Right cardiac atrium (tissue), 5 donors: ENCODE measurements at regions not wholly inside any gene's neighbourhood (a gene's known extent, or its start where the extent isn't known, plus 50 kb on each side); places are given as distances from the start of the nearest gene placed in this dataset.
"Not testable (repeated sequence)": the region's sequence is repeated elsewhere in the genome, so short reads cannot be mapped to it uniquely, and the experiment has no call there.

Experiments
- ATAC-seq, 2 donors: fragments of 200-7000 bp; cut with Tn5 transposase; one replicate each; pipeline versions ENCODE4 v1.8.0 to v1.9.1; 2020; ENCODE audit warnings: moderate library complexity in 2 of 2, mild to moderate bottlenecking in 1 of 2
- DNase-seq, 3 donors: peaks; one replicate each; pipeline ENCODE4 v3.0.0-alpha.2; 2020
- H3K27ac ChIP-seq: one replicate; pipeline ENCODE4 v1.5.1; 2013; ENCODE audit warnings: mild to moderate bottlenecking, low read length, control low read depth, moderate library complexity
- H3K27me3 ChIP-seq: one replicate; pipeline ENCODE4 v1.6.1; 2013; ENCODE audit not compliant: control insufficient read depth, insufficient read depth
- H3K4me1 ChIP-seq: one replicate; pipeline ENCODE4 v1.6.1; 2013; ENCODE audit warnings: low read length; ENCODE audit not compliant: control insufficient read depth, insufficient read depth
- H3K4me3 ChIP-seq: one replicate; pipeline ENCODE4 v1.5.1; 2013; ENCODE audit warnings: low read length, control low read depth
- H3K9me3 ChIP-seq: one replicate; pipeline ENCODE4 v1.6.1; 2013; ENCODE audit warnings: low read length; ENCODE audit not compliant: control insufficient read depth
- WGBS: extraction: QIAGEN DNeasy Blood & Tissue Kit; methylation state at CpG from one replicate; pipeline ENCODE4 v1.1.7; 2013; 5-methylcytosine and 5-hydroxymethylcytosine counted together
- intact Hi-C, 4 donors: fragments of 100-400 bp; cut with DNase I; formaldehyde crosslinking; loops; one replicate each; pipeline versions ENCODE4 v1.11.0 to v1.14.0; 2022 to 2023
- donor health status: healthy with polysubstance abuse.
- donor health status: DM: no; HTN: yes; CAD: no.
- donor health status: DM: no; HTN: no; CAD: no.
- donor health status: DM: no; HTN: yes; CAD: no; lungs with severe emphysema.
- donor health status: DM: yes; HTN: yes; CAD: no.

DNA sequence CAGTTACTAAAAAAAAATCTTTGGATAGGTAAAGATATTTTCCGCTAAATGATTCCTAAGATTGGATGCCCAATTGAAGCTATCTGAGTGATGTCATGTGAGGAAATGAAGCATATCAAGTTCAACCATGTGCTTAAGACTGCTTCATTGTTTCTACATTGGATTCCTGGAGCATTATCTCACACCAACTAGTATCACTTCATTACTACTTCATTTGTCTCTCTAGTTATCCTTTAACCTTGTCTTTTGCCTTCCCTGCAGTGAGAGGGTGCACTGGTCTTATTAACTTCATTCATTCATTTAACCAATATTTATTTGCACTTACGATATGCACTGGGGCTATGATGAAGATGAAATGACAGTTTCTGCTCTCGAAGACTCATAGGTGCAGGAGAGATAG, 198.1 kb downstream of the SLC38A4 start:
- no peak for DNase-seq
- 92% methylated on average over 3 of the region's 3 CpGs for WGBS
- H3K27ac ChIP-seq: no peak overlapping the region

DNA sequence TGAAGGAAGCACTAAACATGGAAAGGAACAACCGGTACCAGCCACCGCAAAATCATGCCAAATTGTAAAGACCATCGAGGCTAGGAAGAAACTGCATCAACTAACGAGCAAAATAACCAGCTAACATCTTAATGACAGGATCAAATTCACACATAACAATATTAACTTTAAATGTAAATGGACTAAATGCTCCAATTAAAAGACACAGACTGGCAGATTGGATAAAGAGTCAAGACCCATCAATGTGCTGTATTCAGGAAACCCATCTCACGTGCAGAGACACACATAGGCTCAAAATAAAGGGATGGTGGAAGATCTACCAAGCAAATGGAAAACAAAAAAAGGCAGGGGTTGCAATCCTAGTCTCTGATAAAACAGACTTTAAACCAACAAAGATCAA, 206.3 kb downstream of the SLC38A4 start:
- ATAC-seq, H3K27me3 ChIP-seq, intact Hi-C loops: not testable (repeated sequence)

More for the DNA sequence above, 198.1 kb downstream of the SLC38A4 start:
- H3K4me1 ChIP-seq: peaks cover 2% of the 10 kb centered on the region
- H3K27me3 ChIP-seq: no peaks in the 10 kb centered on the region
- intact Hi-C loops: no loop called here
- H3K4me3 ChIP-seq: no peak overlapping the region
- ATAC-seq: no peak
- no peaks in the 10 kb centered on the region for H3K9me3 ChIP-seq

DNA sequence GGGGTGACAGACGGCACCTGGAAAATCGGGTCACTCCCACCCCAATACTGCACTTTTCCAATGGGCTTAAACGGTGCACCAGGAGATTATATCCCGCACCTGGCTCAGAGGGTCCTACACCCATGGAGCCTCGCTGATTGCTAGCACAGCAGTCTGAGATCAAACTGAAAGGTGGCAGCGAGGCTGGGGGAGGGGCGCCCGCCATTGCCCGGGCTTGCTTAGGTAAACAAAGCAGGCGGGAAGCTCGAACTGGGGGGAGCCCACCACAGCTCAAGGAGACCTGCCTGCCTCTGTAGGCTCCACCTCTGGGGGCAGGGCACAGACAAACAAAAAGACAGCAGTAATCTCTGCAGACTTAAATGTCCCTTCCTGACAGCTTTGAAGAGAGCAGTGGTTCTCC, 208.1 kb downstream of the SLC38A4 start:
- H3K4me1 ChIP-seq, H3K27ac ChIP-seq, ATAC-seq, H3K4me3 ChIP-seq, H3K27me3 ChIP-seq, intact Hi-C loops, H3K9me3 ChIP-seq: not testable (repeated sequence)
- 86% methylated on average over 11 of the region's 11 CpGs for WGBS
- peak in 1 of 3 donors; percentile 43 for DNase-seq

More for the DNA sequence above, 206.3 kb downstream of the SLC38A4 start:
- H3K9me3 ChIP-seq, H3K27ac ChIP-seq, H3K4me1 ChIP-seq, H3K4me3 ChIP-seq, DNase-seq: not testable (repeated sequence)
- 97% methylated on average over 4 of the region's 5 CpGs for WGBS

DNA sequence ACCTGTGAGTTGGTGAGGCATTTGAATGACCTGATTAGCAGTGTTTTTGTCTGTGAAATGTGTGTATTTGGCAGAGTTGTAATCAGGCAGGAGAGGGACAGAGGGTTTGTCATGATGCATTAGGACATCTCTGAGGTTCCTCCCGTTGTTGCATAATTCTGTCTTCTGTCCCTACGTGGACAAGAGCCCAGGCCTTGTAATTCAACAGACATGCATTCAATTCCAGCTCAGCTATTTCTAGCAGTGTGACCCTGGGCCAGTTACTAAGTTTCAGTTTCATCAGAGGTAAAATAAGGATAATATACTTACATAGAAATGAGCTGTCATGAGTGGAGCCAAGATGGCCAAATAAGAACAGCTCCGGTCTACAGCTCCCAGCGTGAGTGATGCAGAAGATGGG, 208.6 kb downstream of the SLC38A4 start:
- 43% methylated on average over 4 of the region's 4 CpGs for WGBS
- H3K27me3 ChIP-seq: no peaks in the 10 kb centered on the region
- no peak overlapping the region for H3K4me3 ChIP-seq
- DNase-seq: peak in 2 of 3 donors; percentile 17 to 49
- no peaks in the 10 kb centered on the region for H3K4me1 ChIP-seq
- ATAC-seq: peak; percentile 93 to 98
- H3K9me3 ChIP-seq: no peaks in the 10 kb centered on the region
- intact Hi-C loops: no loop called here
- no peak overlapping the region for H3K27ac ChIP-seq

DNA sequence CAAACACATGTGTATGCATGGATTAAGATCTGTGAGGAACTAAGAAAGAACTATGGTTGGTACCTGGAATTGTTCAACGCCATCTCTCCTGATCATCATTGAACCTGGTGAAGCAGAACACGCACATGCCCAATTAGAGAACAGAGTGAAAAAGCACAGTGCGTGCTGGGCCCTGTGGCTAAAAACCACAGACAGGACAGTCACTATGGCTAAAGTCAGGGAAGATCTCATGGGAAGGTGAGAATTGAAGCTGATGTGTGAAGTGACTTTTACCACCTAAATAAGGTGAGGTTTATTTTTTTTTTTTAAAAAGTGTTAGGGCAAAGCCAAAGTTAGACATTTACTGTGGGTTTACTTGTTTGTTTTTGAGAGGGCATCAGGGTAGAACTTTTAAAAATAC, 215.0 kb downstream of the SLC38A4 start:
- Histone ChIP-seq H3K27me3 (no peaks in the 10 kb centered on the region), H3K4me3 (no peak overlapping the region), H3K9me3 (no peaks in the 10 kb centered on the region), H3K4me1 (no peaks in the 10 kb centered on the region), H3K27ac (no peak overlapping the region)
- no peak for DNase-seq
- intact Hi-C loops: no loop called here
- ATAC-seq: no peak
- WGBS: 99% methylated on average over 3 of the region's 3 CpGs

DNA sequence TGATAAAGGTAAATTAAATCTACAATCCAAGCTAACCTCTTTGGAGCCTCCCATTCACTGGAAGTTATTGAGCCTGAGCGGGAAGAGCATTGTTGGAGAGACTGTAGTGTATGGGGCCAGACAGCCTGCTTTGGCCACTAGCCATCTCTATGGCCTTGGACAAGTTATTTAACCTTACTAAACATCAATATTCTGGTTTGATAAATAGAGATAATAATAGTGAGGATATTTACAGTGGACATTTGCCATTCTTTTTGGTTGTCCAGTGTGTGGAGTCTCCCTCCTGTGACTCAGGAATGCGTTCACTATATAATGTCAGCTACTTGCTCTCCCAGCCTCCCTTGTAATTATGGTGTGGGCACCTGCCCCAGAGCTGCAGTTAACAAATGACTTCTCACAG, 216.1 kb downstream of the SLC38A4 start:
- H3K27ac ChIP-seq: no peak overlapping the region
- 94% methylated on average over 2 of the region's 2 CpGs for WGBS
- intact Hi-C loops: no loop called here

DNA sequence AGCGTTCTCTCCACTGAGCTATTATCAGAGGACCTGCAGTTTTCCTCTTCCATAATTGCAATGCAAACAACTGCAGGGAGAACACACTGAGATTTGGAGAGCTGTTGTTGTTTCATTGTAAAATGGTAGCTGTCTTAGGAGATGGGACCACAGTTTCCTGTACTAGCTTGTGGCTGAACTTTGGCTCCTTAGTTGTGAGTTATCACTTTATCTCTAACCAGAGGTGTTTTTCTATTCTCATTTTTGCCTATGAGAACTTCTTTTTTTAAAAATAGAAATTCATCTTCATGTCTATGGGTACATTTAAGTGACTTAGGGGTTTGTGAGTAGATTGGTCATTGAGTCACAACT, 216.5 kb downstream of the SLC38A4 start:
- Histone ChIP-seq H3K4me3 (no peak overlapping the region), H3K9me3 (no peaks in the 10 kb centered on the region), H3K27me3 (no peaks in the 10 kb centered on the region), H3K27ac (no peak overlapping the region), H3K4me1 (no peaks in the 10 kb centered on the region)
- DNase-seq: no peak
- intact Hi-C loops: no loop called here
- no peak for ATAC-seq
- WGBS: 73% methylated on average over 1 of the region's 1 CpG

More for the DNA sequence above, 216.1 kb downstream of the SLC38A4 start:
- ATAC-seq: no peak
- Histone ChIP-seq H3K4me3 (no peak overlapping the region), H3K9me3 (no peaks in the 10 kb centered on the region), H3K4me1 (no peaks in the 10 kb centered on the region), H3K27me3 (no peaks in the 10 kb centered on the region)
- DNase-seq: no peak

DNA sequence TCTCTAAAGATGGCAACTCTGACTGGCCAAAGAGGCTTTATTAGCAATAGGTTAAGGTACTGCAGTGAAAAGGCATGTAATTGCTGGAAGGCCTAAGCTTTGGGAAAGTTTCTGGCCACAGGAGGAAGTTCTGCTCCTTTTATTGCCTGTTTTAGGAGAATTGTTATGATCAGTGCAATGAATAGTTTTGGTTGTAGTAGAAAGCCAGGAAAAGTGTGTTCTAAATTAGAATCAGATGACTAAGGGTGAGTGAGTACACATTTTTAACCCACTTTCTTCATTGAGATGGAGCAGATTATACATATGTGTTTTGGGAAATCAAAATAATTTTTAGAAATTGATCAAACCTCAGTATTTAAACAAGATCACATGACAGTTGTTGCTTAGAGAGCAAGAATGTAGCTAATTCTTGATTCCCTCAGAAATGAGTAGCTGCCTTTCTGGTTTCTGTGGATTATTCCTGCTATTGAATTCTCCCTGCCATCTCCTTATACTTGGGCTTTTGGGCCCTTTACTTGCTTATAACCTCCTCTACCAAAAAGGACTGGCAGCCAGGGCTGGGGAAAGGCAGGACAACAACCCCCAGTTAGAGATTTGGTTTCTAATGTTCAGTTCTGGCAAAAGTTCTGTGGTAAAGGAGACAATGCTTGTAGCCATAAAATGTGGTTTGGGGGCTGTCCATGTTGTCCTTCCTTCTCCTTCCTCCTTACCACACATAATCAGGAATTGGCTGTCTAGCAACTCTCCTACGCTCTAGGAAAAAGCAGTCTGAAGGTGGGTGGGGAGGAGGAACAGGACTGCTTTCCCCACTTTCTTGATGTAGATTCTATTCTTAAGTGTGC, 217.1 kb downstream of the SLC38A4 start:
- Histone ChIP-seq H3K27me3 (no peaks in the 10 kb centered on the region), H3K9me3 (no peaks in the 10 kb centered on the region), H3K4me1 (no peaks in the 10 kb centered on the region), H3K4me3 (no peak overlapping the region), H3K27ac (no peak overlapping the region)
- DNase-seq (no peak), ATAC-seq (no peak)
- intact Hi-C loops: no loop called here
- WGBS: 77% methylated on average over 1 of the region's 1 CpG

DNA sequence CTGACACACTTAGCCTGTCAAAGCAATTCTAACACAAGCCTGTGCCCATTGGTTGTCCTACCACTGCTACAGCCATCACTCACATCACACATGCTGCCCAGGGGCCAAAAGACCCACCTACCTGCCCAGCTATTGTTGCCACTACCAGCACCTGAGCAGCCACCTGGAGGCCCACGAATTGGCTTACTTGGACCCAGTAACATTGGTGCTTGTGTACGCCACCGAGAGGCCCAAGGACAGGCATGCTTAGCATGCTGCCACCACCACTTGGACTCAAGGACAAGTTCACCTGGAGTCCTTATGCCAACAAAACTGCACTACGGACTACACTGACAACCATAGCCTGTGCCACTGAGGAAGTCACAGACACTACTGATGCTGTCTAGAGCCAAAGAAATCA, 221.1 kb downstream of the SLC38A4 start:
- no peak for DNase-seq
- WGBS: 96% methylated on average over 4 of the region's 4 CpGs
- ATAC-seq: no peak
- no peak overlapping the region for H3K27ac ChIP-seq
- no peaks in the 10 kb centered on the region for H3K27me3 ChIP-seq
- intact Hi-C loops: no loop called here
- H3K9me3 ChIP-seq: no peaks in the 10 kb centered on the region
- H3K4me3 ChIP-seq: no peak overlapping the region
- H3K4me1 ChIP-seq: no peaks in the 10 kb centered on the region

DNA sequence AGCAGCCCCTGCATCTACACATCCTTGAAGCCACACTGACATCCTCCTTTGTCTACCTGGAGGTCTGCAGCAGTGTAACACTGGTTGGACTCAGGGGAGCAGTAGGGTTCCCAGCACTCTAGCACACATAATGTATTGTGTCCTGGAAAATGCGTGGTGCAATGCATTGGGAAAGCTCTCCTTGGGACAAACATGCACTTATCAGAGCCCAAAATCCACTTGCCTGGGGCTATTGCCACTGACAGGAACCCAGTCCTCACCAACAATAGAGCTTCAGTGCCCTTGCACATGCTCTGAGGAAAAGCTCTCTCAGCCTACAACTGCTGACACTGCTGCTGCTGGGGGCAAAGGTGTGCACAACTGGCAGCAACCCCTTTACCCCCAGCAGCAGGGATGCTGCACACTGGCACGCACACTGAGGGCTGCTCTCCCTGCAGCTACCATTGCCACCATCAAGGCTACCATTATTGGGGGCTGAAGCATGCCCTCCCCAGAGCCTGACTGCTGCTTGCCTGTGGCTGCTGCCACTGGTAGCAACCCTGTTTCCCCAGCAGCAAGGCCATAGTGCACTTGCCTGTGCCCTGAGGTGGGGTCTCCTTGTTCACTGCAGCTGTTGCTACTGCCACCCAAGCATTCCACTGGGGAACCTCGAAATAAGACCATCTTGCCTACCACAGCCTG, 221.9 kb downstream of the SLC38A4 start:
- H3K4me1 ChIP-seq: no peaks in the 10 kb centered on the region
- intact Hi-C loops: no loop called here
- no peaks in the 10 kb centered on the region for H3K27me3 ChIP-seq
- no peak overlapping the region for H3K4me3 ChIP-seq
- H3K27ac ChIP-seq: no peak overlapping the region
- H3K9me3 ChIP-seq: no peaks in the 10 kb centered on the region
- 86% methylated on average over 3 of the region's 3 CpGs for WGBS
- ATAC-seq (no peak), DNase-seq (no peak)

DNA sequence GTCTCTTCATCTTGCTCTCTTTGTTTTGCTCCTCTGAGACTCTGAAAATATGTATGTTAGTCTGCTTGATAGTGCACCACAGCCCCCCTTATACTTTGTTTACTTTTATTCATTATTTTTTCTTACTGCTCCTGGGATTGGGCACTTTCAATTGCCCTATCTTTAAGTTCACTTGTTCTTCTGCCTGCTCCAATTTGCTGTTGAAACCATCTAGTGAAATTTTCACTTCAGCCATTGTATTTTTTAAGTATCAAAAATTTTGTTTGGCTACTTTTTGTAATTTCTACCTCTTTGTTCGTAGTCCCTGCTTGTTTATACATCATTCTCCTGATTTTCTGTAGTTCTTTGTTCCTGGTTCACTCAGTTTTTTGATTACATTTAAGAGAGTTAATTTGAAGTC, 223.3 kb downstream of the SLC38A4 start:
- no peak for DNase-seq
- no peaks in the 10 kb centered on the region for H3K27me3 ChIP-seq
- no peak overlapping the region for H3K4me3 ChIP-seq
- WGBS: 93% methylated on average over 1 of the region's 1 CpG
- H3K4me1 ChIP-seq: no peaks in the 10 kb centered on the region
- H3K27ac ChIP-seq: no peak overlapping the region
- intact Hi-C loops: no loop called here
- no peak for ATAC-seq
- H3K9me3 ChIP-seq: no peaks in the 10 kb centered on the region
